HG03039 (cell line): ENCODE measurements at regions not wholly inside any gene's neighbourhood (a gene's known extent, or its start where the extent isn't known, plus 50 kb on each side); places are given as distances from the start of the nearest gene placed in this dataset.
"Not testable (repeated sequence)": the region's sequence is repeated elsewhere in the genome, so short reads cannot be mapped to it uniquely, and the experiment has no call there.

Source experiments
- ATAC-seq: cut with Tn5 transposase; IDR thresholded peaks from one replicate; pipeline ENCODE4 v1.9.1; 2021; ENCODE audit warnings: mild to moderate bottlenecking, moderate library complexity; ENCODE audit not compliant: unreplicated experiment

- no peak for ATAC-seq
Observed at GRCh38 chr10:64369885-64370773, 848.9 kb downstream of the REEP3 start.

- no peak for ATAC-seq
Observed at GRCh38 chr10:64374346-64374745, 853.1 kb downstream of the REEP3 start.

GRCh38 chr10:64376167-64376566 is 855.0 kb downstream of the REEP3 start:
- ATAC-seq = no peak

DNA sequence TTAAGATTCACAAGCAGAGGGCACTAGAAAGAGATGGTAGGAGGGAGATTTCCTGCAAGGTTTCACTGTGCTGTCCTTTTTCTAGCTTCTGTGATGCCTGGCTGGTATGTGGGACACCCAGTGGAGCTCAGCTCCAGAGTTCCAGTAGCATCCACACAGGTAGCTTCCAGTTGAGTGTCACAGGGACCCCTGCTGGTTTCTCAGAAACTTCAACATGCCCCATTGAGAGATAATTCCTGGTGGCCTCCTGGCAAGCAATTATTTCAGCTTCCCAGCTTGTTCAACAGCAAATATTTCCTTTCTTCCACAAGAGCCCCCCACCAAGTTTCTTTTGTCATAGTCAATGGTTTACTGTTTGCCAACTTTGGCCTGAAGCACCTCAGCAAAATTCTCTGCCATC is 858.7 kb downstream of the REEP3 start:
- ATAC-seq = no peak

- no peak for ATAC-seq
Observed at GRCh38 chr10:64385355-64385754, 864.2 kb downstream of the REEP3 start.

GRCh38 chr10:64394744-64395143 is 873.5 kb downstream of the REEP3 start:
- no peak for ATAC-seq

DNA sequence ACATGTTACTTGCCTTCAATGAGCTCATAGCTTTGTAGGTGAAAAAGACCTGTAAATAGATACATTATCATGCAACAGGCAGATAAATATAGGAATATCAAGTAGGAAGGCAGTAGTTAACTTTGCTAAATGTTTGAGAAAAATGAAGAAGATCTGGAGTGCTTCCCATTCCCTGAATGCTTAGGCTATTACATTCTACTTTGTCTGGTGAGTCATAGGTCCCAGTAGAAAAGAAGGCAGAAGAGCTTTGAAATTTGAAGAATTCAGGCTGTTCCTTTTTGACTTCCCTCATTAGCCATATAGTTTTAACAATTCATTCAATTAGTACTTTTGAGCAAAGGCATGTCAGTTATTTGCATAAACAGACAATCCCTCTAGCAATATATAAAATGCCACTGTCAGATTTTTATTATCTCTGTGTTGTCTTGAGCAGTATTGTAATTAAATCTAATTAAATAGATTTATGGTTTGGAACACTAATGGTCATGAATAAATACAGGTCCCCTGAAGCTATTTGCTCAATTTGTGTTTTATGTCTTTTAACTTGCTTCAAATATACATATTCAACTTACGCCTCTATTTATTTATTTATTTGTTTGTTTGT is 875.0 kb downstream of the REEP3 start:
- ATAC-seq = no peak

GRCh38 chr10:64397125-64397524 is 875.9 kb downstream of the REEP3 start:
- ATAC-seq = no peak

GRCh38 chr10:64408391-64409183 is 887.4 kb downstream of the REEP3 start:
- ATAC-seq = no peak

- no peak for ATAC-seq
Observed at GRCh38 chr10:64409349-64409748, 888.1 kb downstream of the REEP3 start.

DNA sequence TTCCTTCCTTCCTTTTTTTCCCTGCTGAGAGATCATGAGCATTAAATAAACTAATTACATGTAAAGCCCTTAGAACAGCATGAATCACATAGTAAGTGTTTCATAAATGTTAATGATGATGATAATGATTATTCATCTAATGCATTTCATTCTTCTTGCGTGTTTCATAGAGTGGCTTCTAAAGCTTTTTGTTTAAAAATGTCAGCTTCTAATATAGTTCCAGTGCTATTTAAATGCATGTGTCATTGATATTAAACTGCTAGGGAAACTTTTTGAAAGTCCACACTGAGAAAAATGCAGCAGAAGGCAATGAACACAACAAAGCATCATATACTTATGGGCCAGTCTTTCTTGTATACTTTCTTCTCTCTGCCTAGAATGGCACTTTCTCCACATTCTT is 894.8 kb downstream of the REEP3 start:
- ATAC-seq = no peak

- no peak for ATAC-seq
Observed at GRCh38 chr10:64419461-64419860, 898.3 kb downstream of the REEP3 start.

DNA sequence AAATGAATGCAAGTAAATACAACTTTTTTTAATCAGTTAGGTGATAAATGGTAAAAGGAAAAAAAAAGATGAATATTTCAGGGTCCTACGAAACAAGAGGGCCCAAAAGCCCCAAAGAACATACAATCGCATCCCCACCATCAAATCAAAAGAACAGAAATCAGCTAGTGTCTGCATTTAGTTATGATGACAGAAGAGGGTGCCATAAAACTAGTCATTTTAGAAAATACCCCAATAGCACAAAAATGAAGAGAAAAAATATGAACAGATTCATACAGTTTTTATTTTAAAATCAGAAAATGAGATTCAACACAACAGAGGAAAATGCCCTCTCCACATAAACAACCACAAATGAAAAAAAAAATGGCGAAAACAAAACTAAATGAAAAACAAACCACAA is 905.5 kb downstream of the REEP3 start:
- ATAC-seq = no peak

DNA sequence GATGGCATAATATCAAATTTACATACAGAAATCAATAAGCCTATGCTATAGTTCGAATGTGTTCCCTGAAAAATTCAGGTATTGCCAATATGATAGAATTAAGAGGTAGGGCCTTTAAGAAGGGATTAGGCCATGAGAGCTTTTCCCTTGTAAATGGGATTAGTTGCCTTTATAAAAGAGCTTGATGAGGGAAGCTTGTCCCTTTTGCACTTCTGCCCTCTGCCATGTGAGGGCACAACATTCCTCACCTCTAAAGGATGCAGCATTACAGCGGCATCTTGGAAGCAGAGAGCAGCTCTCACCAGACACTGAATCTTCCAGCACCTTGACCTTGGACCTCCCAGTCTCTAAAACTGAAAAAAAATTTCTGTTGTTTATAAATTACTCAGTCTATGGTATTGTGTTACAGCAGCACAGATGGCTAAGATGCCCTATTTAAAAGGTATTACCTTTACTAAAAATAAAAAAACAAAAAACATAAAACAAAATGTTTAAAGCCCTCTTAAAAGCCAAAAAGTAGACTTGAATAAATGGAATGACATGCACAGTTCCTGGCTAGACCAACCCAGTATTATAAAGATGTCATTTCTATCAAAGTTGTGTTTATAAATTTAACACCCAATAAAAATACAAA is 909.6 kb downstream of the REEP3 start:
- no peak for ATAC-seq

DNA sequence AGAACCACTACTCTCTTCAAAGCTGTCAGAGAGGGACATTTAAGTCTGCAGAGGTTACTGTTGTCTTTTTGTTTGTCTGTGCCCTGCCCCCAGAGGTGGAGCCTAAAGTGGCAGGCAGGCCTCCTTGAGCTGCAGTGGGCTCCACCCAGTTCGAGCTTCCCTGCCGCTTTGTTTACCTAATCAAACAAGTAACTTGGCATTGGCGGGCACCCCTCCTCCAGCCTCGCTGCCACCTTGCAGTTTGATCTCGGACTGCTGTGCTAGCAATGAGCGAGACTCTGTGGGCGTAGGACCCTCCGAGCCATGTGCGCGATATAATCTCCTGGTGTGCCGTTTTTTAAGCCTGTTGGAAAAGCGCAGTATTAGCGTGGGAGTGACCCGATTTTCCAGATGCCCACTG is 920.7 kb downstream of the REEP3 start:
- not testable (repeated sequence) for ATAC-seq

- no peak for ATAC-seq
Observed at GRCh38 chr10:64444163-64444562, 923.0 kb downstream of the REEP3 start.

DNA sequence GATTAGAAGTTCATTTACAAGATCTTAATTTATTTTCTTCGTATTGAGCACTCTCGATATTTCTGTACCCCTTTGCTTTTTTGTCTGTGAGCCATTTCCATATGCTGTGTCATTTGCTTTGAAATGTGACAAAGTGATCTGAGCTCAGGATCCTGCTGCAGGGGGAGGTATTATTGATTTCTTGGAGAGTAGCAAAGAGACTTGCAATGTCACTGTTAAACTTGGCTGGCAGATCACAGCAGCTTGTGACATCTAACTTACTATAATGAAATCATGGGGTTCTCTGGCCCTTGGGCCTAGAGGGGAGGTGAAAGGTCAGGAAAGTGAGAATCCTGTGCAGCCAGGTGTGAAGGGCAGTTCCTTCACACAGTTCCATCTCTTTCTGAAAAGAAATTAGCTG is 923.4 kb downstream of the REEP3 start:
- no peak for ATAC-seq

GRCh38 chr10:64449603-64450002 is 928.4 kb downstream of the REEP3 start:
- no peak for ATAC-seq

DNA sequence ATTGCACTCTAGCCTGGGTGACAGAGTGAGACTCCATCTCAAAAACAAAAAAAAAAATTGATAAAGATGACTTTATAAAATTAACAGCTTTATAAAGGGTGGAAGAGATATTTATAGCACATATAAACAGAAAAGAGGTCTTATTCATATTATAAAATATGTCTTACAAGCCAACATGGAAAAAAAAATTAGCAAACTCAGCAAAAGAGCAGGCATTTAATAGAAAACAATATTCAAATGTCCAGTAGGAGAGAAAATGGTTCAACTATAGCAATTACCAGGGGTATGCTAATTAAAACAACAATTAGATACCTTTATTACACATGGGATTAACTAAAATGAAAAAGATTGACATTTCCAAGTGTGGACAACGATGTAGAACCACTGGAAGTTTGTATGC is 929.1 kb downstream of the REEP3 start:
- ATAC-seq = no peak

DNA sequence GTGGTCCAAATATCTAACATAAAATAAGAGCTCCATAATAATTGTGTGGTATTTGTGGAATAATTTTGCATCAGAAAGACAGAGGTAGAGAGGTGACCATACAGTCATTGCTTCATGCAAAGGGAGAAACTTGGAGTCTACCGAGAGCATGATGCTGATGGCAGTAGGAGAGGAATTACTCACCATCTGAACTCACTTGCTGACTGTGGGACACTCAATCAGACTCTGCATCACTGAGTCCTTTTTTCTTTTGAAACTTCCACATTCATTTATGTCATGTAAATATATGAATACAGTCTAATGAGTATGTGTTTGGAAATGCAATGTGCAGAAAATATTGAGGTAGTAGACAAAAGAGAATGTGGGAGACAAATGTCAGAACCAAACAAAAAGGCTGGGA is 933.8 kb downstream of the REEP3 start:
- no peak for ATAC-seq

- no peak for ATAC-seq
Observed at GRCh38 chr10:64458306-64458705, 937.1 kb downstream of the REEP3 start.
